HG03103 (cell line): ENCODE measurements at regions not wholly inside any gene's neighbourhood (a gene's known extent, or its start where the extent isn't known, plus 50 kb on each side); places are given as distances from the start of the nearest gene placed in this dataset.

Experiments used
- ATAC-seq: cut with Tn5 transposase; IDR thresholded peaks from one replicate; pipeline ENCODE4 v1.9.1; 2021; ENCODE audit warnings: low read depth; ENCODE audit not compliant: unreplicated experiment

DNA sequence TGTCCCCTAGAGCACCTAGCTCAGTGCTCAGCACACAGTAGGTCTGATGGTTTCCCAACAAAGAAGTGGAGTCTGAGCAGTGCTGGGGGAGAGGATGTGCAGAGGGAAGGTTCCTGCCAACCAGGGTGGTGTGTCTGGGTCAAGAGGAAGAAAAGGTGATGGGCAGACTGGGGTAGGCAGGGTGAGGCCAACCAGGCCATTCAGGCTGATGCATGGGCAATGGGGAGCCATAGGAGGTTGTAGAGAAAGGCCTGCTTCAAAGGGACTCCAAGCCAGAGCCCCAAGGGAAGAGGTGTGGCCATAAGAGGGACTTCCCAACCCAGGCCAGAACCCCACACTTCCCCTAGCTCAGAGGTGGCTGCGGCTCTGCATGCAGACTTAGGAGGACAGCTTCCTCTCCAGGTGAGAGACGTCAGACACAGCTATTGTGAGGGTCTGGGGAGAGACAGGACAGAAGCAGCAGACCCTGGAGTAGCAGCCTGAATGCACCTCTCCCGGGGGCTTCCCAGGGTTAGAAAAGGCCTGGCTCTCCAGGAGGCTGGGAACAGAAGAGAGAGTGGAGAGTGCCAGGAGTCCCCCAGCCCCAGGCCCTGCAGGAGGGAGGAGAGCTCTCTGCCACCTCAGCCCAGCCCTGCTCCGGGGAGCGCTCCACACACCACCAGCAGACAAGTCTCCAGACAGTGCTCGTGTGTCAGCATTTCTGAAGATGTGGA lies 87.4 kb upstream of the ZMIZ1 start:
- ATAC-seq = peak; percentile 82

DNA sequence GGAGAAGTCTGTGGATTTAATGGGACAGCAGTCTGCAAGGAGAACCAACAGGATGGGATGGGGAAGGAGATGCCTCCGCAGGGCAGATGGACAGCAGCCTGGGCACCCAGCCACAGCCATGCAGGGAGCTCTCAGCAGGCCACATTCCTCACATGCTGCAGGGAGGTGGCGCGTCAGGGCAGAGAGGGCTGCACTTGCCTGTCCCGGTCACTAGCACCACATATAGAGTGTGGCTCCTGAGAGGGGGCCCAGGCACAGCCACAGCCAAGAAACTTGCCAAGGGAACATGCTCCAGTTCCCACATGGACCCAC lies 86.8 kb upstream of the ZMIZ1 start:
- no peak for ATAC-seq

DNA sequence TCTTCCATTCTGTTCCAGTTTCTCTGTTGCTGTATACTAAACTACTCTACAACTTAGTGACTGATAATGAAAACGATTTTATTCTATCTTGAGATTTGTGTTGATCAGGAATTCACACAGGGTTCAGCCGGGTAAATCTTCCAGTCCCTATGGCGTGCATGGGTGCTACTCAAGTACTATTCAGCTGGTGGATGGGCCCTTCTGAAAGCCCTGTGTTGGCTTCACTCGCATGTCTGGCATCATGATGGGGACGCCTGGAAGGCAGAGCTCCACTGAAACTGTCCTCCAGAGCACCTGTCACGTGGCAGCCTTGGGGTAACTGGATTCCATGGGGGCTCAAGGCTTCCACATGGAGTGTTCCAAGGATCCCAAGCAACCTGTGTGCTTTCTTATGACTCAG lies 86.0 kb upstream of the ZMIZ1 start:
- ATAC-seq = no peak

DNA sequence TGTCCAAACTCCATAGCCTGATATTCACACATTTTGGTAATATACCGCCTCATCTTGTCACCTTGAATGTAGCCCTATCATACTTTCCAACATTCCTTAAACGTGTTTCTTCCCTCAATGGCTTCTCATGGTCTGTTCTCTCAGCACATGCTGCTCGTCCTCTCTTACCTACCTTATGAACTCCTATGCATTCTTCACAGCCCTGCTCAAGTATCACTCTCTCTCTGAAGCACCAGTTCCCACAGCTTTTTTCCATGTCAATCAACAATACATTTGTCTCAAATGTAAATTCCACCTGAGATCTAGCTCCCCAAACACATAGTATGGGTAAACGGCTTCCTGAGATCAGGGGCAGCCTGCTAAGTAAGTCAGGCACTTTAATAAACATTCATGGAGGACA lies 85.2 kb upstream of the ZMIZ1 start:
- ATAC-seq = no peak

DNA sequence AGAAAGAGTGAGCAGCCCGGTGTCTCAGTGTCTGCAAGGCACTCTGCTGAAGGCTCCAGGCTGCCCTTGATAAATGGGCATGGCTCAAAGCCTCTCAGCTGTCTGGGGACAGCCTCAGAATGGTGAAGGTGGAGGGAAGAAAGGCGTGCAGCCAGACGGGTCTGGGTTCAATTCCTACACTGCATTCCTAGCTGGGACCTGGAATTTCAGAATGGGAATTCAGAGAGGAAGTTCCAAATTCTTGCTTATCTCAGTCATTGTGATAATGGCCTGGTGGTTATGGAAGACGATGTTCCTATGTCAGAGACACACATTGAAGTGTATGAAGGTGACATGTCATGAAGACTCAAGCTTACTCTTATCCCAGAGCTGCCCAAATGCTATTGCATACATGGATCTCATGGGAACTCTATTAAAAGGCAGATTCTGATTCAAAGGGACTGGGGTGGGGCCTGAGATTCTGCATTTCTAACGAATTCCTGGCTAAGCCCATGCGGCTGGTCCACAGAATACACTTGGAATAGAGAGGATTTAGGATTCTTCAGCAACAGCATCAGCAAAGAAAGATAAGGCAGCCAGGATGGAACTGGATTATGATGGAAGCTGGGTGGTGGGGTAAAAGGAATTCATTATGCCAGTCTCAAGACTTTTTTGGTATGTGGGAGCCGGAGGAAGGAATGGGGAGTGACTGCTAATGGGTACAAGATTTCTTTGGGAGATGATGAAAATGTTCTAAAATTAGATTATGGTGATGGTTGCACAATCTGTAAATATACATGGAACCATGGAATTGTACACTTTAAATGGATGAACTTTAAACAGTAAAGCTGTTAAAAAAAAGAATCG lies 82.6 kb upstream of the ZMIZ1 start:
- no peak for ATAC-seq

DNA sequence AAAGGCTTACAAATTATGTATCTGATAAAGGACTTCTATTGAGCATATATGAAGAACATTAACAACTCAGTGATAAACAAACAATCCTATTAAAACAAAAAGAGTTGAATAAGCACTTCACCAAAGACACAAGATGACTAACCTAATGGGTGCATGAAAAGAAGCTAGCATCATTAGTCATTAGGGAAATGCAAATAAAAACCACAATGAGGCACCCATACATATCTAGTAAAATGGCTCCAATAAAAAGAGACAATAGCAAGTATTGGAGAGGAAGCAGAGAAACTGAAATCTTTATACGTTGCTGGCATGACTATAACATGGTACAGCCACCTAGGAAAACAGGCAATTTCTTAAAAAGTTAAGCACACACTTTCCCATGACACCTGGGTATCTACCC lies 77.6 kb upstream of the ZMIZ1 start:
- no peak for ATAC-seq

DNA sequence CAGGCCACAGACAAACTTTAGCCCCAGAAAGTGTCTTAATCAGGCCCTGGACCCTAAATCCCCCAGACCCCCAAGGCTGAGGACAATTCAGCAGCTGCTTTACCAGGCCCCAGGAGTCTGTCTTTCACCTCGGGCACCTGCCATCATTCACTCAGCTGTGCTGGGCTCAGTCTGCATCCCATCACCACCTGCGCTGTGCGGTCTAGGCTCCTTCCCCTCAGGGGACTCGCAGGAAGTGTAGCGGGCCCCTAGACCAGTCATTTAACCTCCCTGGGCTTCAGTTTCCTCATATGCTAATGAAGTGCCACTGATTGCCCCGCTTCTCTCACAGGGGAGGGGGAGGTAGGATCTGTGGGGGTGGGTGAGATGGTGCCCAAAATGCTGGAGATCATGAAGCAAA lies 76.4 kb upstream of the ZMIZ1 start:
- no peak for ATAC-seq

DNA sequence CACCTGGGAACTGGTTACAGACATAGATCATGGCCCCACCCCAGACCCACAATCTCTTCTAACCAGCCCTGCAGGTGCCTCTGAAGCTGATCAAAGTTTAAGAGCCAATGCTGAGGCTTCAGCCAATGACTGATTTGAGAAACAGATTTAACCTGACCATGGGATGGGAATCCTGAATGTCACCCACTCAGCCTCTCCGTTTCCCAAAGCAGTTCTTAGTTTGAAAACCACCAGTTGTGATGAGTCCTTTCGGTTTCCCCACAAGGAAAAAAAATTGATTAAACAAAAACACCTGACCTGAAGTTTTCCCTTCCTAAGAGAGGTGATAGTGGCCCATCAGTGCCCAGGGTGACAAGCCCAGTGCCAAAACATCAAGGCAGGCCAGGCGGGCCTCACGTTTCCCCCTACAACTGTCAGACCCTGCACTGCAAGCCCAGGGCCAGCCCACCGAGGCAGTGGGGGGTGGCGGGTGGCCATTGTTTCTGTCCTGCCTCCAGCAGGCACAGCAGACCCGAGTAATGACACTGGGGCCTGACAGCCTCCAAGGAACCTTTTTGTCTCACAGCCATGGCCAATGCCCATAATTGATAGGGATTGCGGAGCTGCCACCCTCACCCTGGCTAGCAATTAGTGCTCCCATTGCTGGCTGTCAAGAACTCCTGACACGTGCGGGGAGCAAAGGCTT lies 75.4 kb upstream of the ZMIZ1 start:
- no peak for ATAC-seq

DNA sequence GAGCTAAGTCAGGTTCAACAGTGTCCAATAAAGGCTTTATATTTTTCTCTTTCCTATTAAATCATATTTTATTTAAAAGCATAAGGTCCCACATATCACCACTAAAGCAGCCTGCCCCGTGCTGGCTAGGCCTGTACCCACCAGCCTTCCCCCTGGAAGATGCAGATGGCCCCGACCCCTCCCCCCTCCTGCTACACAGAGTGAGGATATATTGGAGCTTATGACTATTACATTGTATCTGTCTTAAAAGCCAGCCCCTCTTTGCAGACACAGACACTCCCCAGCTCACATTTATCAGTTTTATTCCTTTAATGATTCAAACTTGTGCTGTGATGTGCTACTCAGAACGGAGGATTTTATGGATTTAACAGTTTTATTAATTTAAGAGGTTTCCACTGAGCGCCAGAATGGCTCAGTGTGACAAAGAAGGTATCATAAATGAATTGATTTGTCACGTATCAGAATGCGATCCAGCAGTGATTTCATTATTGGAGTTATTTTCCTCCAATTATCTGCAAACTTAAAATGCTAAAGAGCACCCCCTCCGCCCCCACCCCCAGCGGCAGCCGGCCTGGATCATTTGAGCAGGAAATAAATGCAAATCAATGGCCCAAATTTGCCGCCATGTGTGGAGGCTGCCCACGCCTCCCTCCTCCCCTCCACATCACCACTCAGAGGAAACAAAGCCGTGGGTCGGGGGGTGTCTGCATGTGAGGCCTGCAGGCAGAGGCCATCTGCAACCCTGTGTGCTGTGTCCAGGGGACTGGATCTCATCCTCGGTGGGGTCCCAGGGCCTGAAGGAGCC lies 72.6 kb upstream of the ZMIZ1 start:
- ATAC-seq = no peak

DNA sequence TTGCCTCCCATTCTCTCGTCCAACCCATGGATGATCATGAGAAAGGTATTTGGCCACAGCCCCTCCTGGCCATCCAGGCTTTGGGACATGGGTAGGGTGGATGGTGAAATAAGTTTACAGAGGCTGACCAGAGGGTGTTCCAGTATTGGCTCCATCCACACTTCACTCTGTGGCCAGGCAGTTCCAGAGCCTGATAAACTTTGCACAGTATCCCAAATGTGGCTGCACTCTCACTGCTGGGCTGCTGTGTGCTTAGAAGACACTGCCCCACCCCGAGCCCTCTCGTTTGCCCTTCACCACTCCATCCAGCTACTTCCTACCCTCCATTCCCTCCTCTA lies 72.0 kb upstream of the ZMIZ1 start:
- ATAC-seq = no peak

DNA sequence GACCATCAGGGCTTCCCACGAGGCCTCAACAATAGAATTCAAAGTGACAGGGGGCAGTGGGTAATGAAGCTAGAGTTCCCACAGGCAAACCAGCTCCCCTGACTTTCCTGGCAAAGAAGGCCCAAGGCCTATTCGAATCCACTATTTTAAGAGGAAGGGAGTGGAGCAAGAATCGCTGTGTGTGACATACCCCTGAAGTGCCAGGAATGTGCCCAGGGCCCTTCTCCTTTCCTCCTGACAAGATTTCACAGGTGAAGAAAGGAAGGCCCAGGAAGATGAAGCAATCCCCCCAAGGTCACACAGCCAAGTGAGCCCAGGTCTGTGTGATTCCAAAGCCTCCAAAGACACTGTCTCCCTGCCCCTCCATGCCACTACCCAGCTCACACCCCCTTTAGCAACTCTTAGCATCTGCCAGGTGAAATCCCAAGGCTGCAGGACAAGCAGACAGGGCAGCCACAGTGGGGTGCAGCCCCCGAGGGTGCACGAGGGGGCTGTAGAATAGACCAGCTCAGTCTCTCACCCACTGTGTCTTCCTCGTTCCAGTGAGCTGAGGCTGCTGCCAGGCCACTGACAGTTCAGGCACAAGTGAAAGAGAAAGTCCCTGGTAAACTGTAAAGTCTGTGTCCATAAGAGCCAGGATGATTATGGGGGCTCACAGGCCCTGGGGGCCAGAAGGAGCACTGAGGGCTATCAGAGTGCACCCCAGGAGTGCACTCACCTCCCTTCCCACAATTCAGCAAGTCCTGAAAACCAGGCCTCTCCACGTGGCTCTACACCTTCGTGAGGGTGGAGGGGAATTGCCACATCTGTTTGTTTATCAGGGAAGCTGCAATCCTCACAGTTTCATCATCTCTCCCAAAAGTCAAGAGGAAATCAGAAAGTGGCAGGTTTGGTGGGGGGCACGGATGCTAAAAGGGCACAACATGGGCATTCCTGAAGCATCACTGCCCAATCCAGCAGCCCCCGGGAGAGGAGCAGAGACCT lies 70.8 kb upstream of the ZMIZ1 start:
- ATAC-seq = no peak

DNA sequence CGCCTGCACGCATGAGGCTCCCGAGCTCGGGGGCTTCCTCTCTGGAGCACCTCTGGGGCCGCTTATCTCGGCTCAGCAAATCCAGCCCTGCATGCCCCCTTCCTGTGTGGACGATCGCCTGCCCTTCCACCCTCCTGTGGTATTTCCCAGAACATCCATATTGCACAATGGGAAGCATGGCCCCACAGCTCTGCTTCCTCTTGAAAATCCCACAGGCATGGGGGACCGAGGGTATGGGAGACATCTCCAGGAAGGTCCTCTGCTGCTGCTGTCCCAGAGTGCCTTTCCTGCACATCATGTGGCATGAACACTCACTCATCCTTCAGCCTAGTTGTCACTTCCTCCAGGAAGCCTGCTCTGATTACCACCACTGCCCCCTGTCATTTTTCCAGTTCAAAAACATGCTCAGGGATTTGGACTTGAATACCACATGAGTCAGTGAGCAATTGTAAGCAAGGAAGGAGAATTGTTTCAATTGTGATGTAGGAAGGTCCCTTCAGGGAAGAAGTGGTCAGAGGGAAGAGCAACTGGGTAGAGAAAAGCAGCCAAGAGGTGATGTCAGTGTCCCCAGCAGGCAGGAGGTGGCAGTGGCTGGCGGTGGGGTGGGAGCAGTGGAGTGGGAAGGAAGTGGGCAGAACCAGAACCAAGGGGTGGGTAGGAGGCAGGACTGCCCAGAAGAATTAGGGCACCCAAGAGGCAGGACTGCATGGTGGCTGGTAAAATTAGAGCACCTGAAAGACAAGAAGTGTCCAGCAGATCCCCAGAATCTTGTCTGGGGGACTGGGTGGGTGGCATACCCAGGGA lies 67.5 kb upstream of the ZMIZ1 start:
- no peak for ATAC-seq

DNA sequence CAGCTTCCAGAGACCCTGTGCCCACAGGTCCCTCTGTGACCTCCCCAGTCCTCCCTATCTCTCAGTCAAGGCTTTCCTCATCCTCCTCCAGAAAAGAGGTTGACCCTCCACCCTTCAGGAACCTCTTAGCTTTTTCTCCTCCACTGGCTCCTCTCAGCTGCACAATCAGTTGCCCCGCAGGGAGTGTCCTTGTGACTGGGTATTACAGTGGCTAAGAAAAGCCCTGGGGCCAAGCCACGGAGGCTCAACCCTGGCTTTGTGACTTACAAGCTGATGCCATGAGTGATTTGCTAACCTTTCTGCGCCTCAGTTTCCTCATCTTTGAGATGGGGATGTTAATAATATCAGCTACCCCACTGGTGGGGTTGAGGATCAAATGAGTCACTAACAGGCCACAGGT lies 66.4 kb upstream of the ZMIZ1 start:
- no peak for ATAC-seq

DNA sequence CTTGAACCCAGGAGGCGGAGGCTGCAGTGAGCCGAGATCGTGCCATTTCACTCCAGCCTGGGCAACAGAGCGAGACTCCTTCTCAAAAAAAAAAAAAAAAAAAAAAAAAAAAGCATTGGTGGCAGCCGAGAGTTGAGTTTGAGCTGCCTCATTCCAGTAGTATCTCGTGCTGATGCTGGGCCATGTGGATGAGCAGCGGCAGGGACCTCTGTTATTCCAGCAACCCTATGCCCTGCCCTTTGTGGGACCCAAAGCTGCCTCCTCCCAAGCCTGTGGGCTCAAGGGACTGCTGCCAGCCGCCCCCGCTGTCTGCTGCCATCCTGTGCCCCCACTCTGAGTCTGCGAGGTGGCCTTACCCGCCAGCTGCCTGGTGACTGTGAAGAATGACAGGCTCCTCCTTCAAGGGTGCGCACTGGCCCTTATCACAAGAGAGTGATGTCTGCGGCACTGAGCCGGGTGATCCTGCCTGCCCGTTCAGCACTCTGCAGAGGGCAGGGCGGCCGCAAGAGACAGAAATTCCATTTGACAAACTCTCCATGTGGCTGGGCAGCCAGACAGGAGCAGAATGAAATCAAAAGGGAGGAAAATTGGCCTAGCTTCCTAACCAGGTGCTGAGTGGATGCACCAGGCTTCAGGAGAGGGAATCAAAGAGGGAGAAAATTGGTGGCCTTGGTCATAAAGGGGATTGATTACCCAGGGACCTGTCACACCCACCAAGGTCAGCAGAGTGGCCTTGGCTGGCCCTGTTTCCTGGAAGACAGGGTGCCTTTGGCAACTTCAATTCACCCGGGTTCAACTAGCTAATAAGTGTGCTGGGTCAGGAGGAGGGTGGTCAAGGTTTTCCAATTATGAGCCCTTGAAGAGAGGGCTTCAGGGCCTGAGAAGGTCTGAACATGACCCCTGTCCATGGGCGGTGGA lies 65.3 kb upstream of the ZMIZ1 start:
- ATAC-seq = no peak

DNA sequence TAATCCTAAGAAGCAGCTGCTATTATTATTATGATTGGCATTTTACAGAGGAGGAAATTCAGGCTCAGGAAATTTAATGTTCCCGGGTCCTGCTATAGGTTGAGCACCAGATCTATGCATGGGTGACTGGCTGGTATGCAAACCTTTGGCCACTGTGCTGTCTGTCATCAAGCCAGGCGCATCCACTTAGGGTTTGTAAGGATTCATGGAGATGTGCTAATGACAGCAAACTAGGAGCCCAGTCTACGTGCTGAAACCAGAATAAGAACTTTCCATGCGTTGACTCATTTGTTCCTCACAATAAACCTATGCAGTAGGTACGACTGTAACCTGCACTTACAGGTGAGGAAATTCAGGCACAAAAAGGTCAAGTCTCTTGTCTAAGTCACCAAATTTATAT lies 64.5 kb upstream of the ZMIZ1 start:
- no peak for ATAC-seq

DNA sequence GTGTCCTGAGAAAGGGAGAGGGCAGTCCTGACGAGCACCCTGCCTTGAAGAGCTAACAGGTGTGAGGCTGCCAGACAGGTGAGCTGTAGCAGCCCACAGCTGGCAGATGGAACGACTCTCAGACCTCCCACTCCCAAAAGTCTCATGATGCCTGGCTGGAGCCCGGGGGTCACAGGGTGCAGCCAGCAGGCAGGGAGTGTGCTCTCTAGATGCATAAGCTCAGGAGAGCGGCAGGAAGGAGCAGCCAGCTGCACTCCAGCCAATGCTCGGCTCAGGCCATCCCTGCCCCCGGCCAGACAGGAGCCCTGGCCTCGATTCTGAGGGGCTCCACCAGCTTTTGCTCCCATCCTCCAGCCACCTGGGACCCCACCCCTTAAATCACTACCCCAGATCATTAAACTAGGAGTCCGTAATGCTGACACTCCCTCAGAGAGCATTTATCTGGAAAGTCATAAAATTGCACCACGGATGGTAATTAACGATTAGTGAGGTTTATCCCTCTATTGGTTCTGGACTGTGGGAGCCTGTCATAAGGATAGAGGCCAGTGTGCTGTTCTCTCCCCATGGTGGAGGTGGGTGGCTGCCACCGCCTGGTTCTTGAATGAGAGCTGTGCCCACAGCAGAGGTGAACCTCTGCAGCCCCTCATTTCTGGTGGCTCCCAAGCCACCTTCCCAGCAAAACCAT lies 63.5 kb upstream of the ZMIZ1 start:
- no peak for ATAC-seq

DNA sequence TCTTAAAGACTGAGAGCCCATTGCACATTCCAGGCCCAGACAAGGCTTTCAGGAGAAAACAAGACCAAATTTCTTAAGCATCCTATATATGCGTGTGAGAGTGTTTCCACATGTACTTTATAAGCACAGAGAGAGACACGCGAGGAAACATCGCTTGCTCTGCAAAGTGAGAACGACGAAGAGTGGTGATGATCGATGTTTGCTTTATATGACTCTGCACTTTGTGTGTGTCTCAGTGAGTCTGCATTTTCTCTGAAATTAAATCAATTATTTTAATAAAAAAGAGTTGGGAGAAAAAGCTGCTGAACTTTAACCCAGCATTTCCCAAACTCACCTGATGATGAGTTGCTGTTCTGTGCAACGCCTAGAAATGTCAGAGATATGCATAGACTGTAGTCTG lies 61.7 kb upstream of the ZMIZ1 start:
- ATAC-seq = no peak
